Motor neuron (in vitro differentiated cells): ENCODE measurements at regions not wholly inside any gene's neighbourhood (a gene's known extent, or its start where the extent isn't known, plus 50 kb on each side); places are given as distances from the start of the nearest gene placed in this dataset.
A peak's percentile ranks its signal among the peaks of the same experiment; 100 is the strongest.
"Not testable (repeated sequence)": the region's sequence is repeated elsewhere in the genome, so short reads cannot be mapped to it uniquely, and the experiment has no call there.

Experiments
- ATAC-seq, 8 experiments: fragments of 200-7000 bp; cut with Tn5 transposase; replicated peaks in 6 of 8; 2 replicates each; pipeline ENCODE4 v1.8.0; 2021; ENCODE audit warnings: mild to moderate bottlenecking in 8 of 8, moderate library complexity in 8 of 8
- H3K27ac ChIP-seq, 2 donors: fragments of 250-450 bp; sonication (Bioruptor Pico); 2 replicates each; pipeline ENCODE4 v1.9.0; 2021; ENCODE audit warnings: antibody characterized with exemption in 2 of 2, mild to moderate bottlenecking in 2 of 2, moderate library complexity in 1 of 2
- H3K4me1 ChIP-seq, 2 donors: fragments of 250-450 bp; sonication (Bioruptor Pico); replicated peaks in 1 of 2; 2 replicates each; pipeline ENCODE4 v1.6.1; 2021; ENCODE audit warnings: antibody characterized with exemption in 2 of 2, mild to moderate bottlenecking in 2 of 2, moderate library complexity in 1 of 2
- H3K4me3 ChIP-seq, 5 donors: fragments of 250-450 bp; sonication (Bioruptor Pico); 2 replicates each; pipeline ENCODE4 v1.9.0; 2021; ENCODE audit warnings: antibody characterized with exemption in 5 of 5, mild to moderate bottlenecking in 5 of 5, moderate library complexity in 4 of 5
- WGBS, 10 experiments: fragments of 450-650 bp; shearing (Covaris generic); methylation state at CpG; one replicate each; pipeline ENCODE4 v1.0.0; 2022; 5-methylcytosine and 5-hydroxymethylcytosine counted together
- in situ Hi-C, 9 experiments: fragments of 400-800 bp; cut with MboI; loops; one replicate each; pipeline ENCODE4 v1.15.0; 2021; ENCODE audit warnings: low sequenced_read_pairs in 9 of 9, low pct_unique_long_range_greater_than_20kb in 2 of 9; ENCODE audit not compliant: unreplicated experiment in 9 of 9

DNA sequence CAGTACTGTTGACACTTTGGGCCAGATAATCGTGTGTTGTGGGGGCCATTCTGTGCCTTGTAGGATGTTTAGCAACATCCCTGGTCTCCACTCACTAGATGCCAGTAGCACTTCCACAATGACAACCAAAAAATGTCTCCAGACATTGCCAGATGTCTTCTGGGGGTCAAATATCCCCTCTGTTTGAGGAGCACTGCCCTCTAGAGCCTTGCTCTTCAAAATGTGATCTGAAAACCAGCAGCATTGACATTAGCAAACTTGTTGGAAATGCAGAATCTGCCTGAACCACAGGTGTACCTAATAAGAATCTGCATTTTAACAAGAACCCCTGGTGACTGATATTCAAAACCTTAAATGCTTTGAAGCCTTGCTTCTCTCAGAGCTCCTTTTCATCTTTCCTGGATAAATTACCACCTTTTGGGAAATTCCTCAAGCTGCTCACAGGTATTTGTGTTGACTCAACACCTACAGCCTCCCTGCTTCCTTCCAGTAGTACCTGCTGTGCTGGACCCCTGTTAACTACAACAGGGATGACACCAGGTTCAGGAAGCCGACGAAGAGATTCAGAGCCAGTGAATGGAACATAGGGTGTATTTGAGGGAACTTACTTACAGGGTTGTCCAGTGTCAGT is 459.0 kb upstream of the NR3C2 start:
- 0 to 57% (median 29%) methylated on average over 1 to 3 of the region's 3 CpGs; no CpG with 5 or more reads in 2 of the 10 experiments for WGBS, 10 experiments

GRCh38 chr4:148898139-148898538 is 455.9 kb upstream of the NR3C2 start:
- H3K4me3 ChIP-seq, H3K27ac ChIP-seq, H3K4me1 ChIP-seq, ATAC-seq, in situ Hi-C loops: not testable (repeated sequence)

More for the DNA sequence above, 459.0 kb upstream of the NR3C2 start:
- H3K4me1 ChIP-seq, result no peaks in the 10 kb centered on the region
- H3K27ac ChIP-seq, result no peak overlapping the region
- in situ Hi-C loops, result no loop called here
- no peak for ATAC-seq
- H3K4me3 ChIP-seq, result no peak overlapping the region

GRCh38 chr4:148893095-148893494 is 450.9 kb upstream of the NR3C2 start:
- peak in 4 of 8 experiments; percentile 36 to 94 (median 80) for ATAC-seq
- in situ Hi-C loops, result no loop called here
- WGBS, 10 experiments, result 27 to 94% (median 72%) methylated on average over 2 to 3 of the region's 3 CpGs; no CpG with 5 or more reads in 2 of the 10 experiments
- Histone ChIP-seq H3K27ac (no peak overlapping the region), H3K4me3 (no peak overlapping the region), H3K4me1 (no peaks in the 10 kb centered on the region)

- H3K27ac ChIP-seq, result no peak overlapping the region
- in situ Hi-C loops, result no loop called here
- H3K4me1 ChIP-seq, result peaks cover 0 to 6% of the 10 kb centered on the region in 2 donors
- WGBS, 10 experiments, result 0 to 85% (median 75%) methylated on average over 2 to 3 of the region's 3 CpGs; no CpG with 5 or more reads in 1 of the 10 experiments
- H3K4me3 ChIP-seq, result no peak overlapping the region
- no peak for ATAC-seq
Observed at GRCh38 chr4:148883891-148884290, 441.7 kb upstream of the NR3C2 start.

DNA sequence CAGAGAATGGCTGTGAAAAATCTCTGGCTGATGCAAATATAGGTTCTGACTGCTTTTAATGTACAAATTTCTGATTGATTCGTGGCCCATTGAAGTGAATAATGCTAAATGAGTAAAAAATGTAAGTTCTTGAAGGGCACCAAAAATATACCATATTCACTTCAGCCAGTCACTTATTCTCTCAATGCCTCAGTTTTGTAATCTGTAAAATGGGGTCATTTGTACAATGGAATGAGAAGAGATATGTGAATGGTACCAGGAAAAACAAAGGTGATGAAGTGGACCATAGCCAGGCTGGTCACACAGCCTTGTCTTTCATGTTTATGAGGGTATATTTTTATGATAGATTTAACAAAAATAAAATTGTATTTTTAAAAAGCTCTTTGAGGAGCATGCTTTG is 441.2 kb upstream of the NR3C2 start:
- WGBS, 10 experiments, result 0 to 100% (median 66%) methylated on average over 1 of the region's 1 CpG; no CpG with 5 or more reads in 2 of the 10 experiments
- Histone ChIP-seq H3K4me1 (peaks cover 0 to 6% of the 10 kb centered on the region in 2 donors), H3K4me3 (no peak overlapping the region), H3K27ac (no peak overlapping the region)
- in situ Hi-C loops, result no loop called here
- no peak for ATAC-seq

DNA sequence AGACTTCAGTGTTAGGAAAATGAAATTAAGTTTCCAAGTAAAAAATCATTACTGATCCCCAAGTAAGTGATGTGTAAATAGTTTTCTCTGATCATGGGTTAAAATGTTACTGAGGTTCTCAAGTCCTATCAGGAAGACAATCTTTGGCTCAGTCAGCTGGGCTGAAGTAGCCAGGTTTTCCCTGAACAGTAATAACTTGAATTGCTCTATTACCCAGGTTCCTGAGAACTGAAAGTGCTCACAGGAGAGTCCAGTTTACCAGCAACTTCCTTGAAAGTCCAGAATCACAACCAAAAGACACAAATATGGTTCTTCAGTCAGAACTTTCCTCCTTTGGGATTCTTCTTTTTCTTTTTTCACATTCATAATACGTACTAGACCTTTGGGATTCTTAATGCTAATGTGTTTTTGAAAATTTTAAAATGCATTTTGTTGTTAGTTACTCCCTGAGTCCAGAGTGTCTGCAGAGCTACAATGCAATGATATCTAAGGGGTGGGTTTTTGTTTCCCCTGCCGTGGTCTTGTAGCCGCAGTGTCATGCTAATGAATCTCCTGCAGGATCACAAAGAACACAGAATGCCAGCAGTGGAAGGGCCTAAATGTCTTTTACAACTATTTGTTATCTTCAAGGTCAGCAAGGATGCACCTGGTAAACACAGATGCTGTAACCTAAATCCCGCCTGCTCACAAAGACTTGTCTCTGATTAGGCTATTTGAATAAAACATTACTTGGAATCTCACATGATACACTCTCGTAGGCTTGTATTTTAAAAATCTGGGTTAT is 439.8 kb upstream of the NR3C2 start:
- WGBS, 10 experiments, result 3 to 61% (median 22%) methylated on average over 1 to 5 of the region's 5 CpGs; no CpG with 5 or more reads in 2 of the 10 experiments
- H3K27ac ChIP-seq, result no peak overlapping the region
- H3K4me3 ChIP-seq, result no peak overlapping the region
- H3K4me1 ChIP-seq, result peaks cover 0 to 6% of the 10 kb centered on the region in 2 donors
- in situ Hi-C loops, result no loop called here
- ATAC-seq, result no peak

GRCh38 chr4:148874331-148874730 is 432.1 kb upstream of the NR3C2 start:
- in situ Hi-C loops, result no loop called here
- H3K27ac ChIP-seq, result no peak overlapping the region
- no peak for ATAC-seq
- peaks cover 0 to 5% of the 10 kb centered on the region in 2 donors for H3K4me1 ChIP-seq
- WGBS, 10 experiments, result 0 to 100% (median 53%) methylated on average over 1 to 2 of the region's 2 CpGs
- no peak overlapping the region for H3K4me3 ChIP-seq

DNA sequence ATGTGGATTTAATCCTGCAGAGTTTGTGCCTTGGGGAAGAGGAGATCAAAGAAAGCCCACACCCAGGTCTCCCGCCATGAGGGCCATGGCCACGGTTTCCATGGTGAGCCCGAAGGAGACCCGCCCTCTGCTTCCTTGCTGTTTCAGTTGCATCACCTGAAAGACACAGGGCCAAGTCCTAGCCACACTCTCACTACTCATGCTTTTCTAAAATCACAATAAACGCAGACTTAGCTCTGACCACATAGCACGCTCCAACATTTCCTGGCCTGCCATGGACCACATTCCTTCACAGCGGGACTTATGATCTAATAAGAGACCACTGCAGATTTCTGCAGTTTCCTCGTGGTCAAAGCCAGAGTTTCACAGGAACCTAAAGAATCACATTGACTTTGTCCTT is 426.0 kb upstream of the NR3C2 start:
- in situ Hi-C loops, result no loop called here
- Histone ChIP-seq H3K4me3 (no peak overlapping the region), H3K27ac (no peak overlapping the region), H3K4me1 (peaks cover 0 to 5% of the 10 kb centered on the region in 2 donors)
- 49 to 100% (median 88%) methylated on average over 1 to 8 of the region's 8 CpGs; no CpG with 5 or more reads in 3 of the 10 experiments for WGBS, 10 experiments
- ATAC-seq, result no peak

DNA sequence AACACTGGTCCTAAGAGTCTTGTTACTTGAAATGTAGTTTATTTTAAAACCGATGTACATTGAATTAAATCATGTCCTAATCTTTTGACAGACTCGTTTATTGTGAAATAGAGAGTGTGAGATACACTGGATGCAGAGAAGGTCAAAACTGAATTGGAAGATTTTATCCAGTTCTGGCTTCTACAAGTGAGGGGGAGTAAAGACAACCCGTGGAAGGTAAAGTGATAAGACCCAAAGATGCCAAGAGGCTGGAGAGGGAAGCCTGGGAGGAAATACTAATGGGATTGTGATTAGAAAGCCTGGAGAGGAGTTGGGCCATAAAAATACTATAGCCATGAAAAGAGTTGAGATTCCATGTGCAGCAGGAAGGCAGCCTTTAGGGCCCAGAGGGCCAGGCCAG is 424.5 kb upstream of the NR3C2 start:
- H3K4me3 ChIP-seq, result no peak overlapping the region
- 0 to 100% (median 69%) methylated on average over 1 to 3 of the region's 3 CpGs for WGBS, 10 experiments
- H3K4me1 ChIP-seq, result no peaks in the 10 kb centered on the region
- H3K27ac ChIP-seq, result no peak overlapping the region
- in situ Hi-C loops, result no loop called here
- no peak for ATAC-seq

- Histone ChIP-seq H3K4me1 (no peaks in the 10 kb centered on the region), H3K4me3 (no peak overlapping the region), H3K27ac (no peak overlapping the region)
- in situ Hi-C loops, result no loop called here
- ATAC-seq, result no peak
- 13 to 86% (median 75%) methylated on average over 1 to 4 of the region's 4 CpGs; no CpG with 5 or more reads in 1 of the 10 experiments for WGBS, 10 experiments
Observed at GRCh38 chr4:148857973-148858534, 415.8 kb upstream of the NR3C2 start.

DNA sequence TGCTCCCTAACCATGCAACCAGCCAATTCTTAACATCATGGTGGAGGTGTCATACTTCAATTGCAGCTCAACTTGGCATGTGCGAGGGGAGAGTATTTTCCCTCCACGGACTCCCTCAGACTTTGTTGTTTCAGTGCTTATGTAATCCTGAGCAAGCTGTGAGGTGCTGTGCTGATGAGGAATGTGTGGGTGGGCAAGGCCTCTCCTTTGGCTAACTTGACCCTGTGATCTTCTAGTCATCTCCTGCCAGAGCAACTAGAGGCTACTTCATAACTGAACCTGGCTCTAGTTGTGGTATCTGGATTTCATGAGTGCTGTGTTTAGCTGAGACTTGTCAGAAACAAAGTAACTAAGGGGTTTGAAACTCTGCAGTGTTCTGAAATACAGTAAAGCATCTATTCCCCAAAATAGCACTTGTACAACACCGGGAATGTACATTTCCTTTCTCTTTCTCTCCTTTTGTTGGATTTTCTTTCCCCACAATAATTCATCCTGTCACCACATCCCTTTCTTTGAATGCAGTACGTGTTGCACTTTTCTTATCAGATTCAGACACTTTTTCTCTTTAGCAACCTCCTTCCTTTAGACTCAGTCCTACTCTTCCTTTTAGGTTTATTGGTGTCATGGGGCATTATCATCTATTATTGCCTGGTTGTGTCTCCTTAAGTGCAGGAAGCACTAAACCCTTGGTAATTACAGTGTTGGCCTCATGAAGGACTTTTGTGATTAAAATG is 415.2 kb upstream of the NR3C2 start:
- WGBS, 10 experiments, result 17 to 83% (median 41%) methylated on average over 1 to 4 of the region's 4 CpGs
- in situ Hi-C loops, result no loop called here
- no peak overlapping the region for H3K4me3 ChIP-seq
- ATAC-seq, result peak in 1 of 8 experiments; percentile 21
- no peak overlapping the region for H3K27ac ChIP-seq
- no peaks in the 10 kb centered on the region for H3K4me1 ChIP-seq

DNA sequence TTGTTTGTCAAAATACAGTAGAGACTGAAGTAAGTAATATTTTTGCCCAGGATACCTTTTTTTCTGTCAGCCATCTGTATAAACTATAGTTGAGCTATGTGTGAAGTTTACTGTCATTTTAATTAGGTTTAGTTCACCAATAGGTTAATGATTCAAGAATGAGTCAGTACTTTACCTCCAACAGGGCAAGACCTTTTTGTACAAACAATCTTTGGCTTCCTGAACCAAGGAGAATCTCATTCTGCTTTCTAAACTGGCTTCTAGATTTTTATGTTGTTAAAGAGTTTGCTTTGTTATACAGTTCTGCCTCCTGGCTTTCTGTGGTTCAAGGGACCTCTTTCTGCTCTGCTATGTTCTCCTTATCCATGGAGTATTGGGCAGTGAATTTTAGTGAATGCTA is 412.0 kb upstream of the NR3C2 start:
- no peaks in the 10 kb centered on the region for H3K4me1 ChIP-seq
- no peak overlapping the region for H3K4me3 ChIP-seq
- H3K27ac ChIP-seq, result no peak overlapping the region
- in situ Hi-C loops, result no loop called here
- ATAC-seq, result no peak

- Histone ChIP-seq H3K27ac (no peak overlapping the region), H3K4me3 (no peak overlapping the region), H3K4me1 (no peaks in the 10 kb centered on the region)
- in situ Hi-C loops, result no loop called here
- WGBS, 10 experiments, result 0 to 79% (median 50%) methylated on average over 1 to 3 of the region's 3 CpGs; no CpG with 5 or more reads in 2 of the 10 experiments
- ATAC-seq, result no peak
Observed at GRCh38 chr4:148852092-148852699, 410.0 kb upstream of the NR3C2 start.
